Liver (tissue), 3 donors: ENCODE measurements at regions not wholly inside any gene's neighbourhood (a gene's known extent, or its start where the extent isn't known, plus 50 kb on each side); places are given as distances from the start of the nearest gene placed in this dataset.

ENCODE experiments used
- CTCF ChIP-seq: fragments of 150-350 bp; IDR thresholded peaks from 2 replicates; pipeline ENCODE4 v1.5.1; 2017; ENCODE audit warnings: improper control_type of control experiment, low read depth, low read length; ENCODE audit not compliant: missing input control
- NR2F2 ChIP-seq: IDR thresholded peaks from 2 replicates; pipeline ENCODE4 v1.6.1; 2016; ENCODE audit warnings: antibody characterized with exemption
- donor health status: healthy.
- donor health status: healthy.

- TF ChIP-seq NR2F2 (no peak), CTCF (no peak)
Observed at GRCh38 chr6:141169419-141169818, 963.3 kb upstream of the GJE1 start.
